GM12864 (cell line): ENCODE measurements at regions not wholly inside any gene's neighbourhood (a gene's known extent, or its start where the extent isn't known, plus 50 kb on each side); places are given as distances from the start of the nearest gene placed in this dataset.

Source experiments
- DNase-seq: peaks from one replicate; pipeline ENCODE4 v3.0.0-alpha.2; 2011; ENCODE audit warnings: low read depth
- H3K4me3 ChIP-seq: 2 replicates; pipeline ENCODE4 v1.5.1; 2011; ENCODE audit warnings: mild to moderate bottlenecking, low read depth, low read length, control low read depth
- TF ChIP-seq, protein P1 (sequence below): IDR thresholded peaks from 2 replicates; pipeline ENCODE4 v1.5.1; 2011; ENCODE audit warnings: low read depth, mild to moderate bottlenecking, moderate library complexity, low read length, control low read depth, inconsistent platforms; ENCODE audit errors: missing control alignments

DNA sequence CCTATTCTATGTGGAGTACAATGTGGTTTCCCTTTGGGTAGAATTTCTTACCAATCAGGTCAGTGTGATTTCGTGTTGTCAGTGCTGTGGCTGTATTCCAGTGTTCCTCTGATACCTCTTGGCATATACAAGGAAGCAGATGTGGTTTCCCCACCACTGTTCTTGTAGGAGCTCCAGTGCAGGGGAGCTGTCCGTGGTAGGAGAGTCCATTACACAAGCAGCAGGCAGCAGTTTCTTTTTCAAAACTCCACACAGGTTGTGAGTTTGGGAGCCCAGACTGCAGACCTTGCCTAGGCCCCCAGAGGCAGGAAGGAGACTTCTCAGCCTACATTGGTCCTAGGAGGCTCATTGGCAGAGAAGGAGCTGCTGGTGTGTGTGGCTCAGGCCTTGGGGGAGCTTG lies 452.8 kb downstream of the AACS start:
- H3K4me3 ChIP-seq, result no peak overlapping the region
- no peak for DNase-seq
- TF ChIP-seq, protein P1, sequence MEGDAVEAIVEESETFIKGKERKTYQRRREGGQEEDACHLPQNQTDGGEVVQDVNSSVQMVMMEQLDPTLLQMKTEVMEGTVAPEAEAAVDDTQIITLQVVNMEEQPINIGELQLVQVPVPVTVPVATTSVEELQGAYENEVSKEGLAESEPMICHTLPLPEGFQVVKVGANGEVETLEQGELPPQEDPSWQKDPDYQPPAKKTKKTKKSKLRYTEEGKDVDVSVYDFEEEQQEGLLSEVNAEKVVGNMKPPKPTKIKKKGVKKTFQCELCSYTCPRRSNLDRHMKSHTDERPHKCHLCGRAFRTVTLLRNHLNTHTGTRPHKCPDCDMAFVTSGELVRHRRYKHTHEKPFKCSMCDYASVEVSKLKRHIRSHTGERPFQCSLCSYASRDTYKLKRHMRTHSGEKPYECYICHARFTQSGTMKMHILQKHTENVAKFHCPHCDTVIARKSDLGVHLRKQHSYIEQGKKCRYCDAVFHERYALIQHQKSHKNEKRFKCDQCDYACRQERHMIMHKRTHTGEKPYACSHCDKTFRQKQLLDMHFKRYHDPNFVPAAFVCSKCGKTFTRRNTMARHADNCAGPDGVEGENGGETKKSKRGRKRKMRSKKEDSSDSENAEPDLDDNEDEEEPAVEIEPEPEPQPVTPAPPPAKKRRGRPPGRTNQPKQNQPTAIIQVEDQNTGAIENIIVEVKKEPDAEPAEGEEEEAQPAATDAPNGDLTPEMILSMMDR, result no peak

DNA sequence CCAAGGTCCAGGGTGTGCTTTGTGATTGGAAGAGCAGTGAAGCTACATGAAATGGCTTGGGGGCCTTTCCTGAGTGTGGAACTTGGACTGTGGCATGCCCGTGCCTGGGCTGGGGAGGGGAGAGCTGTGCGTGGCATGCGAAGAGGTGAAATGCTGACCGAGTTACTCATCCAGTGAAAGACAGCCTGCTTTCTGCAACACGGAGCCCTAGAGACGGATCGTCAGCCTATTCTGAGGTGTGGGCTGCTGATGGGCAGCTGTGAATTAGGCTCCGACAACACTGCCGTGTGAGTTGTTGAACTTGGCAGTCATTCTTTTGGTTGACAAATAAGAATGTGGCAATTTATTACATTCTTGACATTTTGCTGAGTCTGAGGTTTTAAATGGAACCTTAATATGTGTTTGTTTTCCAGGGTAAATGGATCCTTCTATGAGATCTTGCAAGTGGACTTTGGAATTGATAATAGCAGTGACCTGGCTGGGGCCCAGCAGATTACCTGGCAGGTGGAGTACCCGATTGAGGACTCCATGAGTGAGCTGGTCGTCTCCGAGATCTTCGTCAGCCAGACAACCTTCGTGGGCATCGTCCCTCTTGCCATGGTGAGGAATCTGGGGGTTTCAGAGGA lies 453.9 kb downstream of the AACS start:
- DNase-seq, result no peak
- TF ChIP-seq, protein P1, result no peak
- no peak overlapping the region for H3K4me3 ChIP-seq

DNA sequence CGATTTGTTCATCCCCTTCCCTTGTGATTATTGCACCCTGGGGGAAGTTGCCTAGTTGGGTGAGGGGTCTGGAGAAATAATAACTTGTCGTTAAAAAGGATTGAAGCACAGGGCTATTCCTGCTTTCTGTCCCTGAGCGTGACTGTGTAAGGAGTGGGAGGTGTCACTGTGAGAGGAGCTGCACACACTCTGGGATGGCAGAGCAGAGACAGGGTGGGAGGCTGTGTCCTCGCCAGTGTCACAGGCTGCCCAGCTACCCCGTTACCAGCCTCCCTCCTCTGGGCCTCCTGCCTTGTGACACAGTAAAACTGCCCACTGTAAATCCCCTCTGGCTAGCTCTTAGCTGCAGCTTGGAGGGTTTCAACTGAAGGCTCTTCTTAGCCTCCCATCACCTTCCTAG lies 460.6 kb downstream of the AACS start:
- TF ChIP-seq, protein P1, result no peak
- no peak overlapping the region for H3K4me3 ChIP-seq
- DNase-seq, result no peak

DNA sequence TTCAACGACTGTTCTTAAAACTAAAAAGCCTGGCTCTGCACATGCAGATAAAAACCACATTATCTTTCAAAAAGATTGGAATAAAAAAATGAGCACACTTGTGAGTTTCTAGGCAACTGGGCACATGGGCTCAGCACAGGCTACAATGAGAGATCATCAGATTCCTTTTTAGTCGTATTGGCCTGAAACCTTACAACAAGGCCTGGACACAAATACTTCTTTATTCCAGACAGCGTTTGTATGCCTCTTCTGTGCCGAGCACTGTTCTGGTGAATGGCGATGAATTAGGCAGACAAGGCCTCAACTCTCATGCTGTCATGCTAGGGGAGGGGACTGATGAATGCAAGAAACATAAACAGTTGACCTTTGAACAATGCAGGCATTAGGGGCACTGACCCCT lies 463.0 kb downstream of the AACS start:
- TF ChIP-seq, protein P1, result no peak
- no peak overlapping the region for H3K4me3 ChIP-seq
- DNase-seq, result no peak

DNA sequence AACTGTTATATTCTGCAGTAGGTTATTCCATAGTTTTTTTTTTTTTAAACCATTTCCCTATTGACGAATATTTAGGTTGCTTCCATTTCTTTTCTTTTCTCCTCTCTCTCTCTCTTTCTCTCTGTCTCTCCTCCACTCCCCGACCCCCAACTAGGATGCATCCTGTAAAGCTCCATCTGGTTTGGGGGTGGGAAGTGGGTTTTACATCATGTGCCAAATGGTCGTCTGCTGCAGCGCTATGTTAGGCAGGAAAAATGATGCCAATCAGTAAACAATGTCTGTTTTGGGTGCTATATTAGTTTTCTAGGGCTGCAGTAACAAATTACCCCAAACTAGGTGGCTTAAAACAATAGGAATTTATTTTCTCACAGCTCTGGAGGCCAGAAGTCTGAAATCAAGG lies 465.0 kb downstream of the AACS start:
- DNase-seq, result no peak
- TF ChIP-seq, protein P1, result no peak
- H3K4me3 ChIP-seq, result no peak overlapping the region

DNA sequence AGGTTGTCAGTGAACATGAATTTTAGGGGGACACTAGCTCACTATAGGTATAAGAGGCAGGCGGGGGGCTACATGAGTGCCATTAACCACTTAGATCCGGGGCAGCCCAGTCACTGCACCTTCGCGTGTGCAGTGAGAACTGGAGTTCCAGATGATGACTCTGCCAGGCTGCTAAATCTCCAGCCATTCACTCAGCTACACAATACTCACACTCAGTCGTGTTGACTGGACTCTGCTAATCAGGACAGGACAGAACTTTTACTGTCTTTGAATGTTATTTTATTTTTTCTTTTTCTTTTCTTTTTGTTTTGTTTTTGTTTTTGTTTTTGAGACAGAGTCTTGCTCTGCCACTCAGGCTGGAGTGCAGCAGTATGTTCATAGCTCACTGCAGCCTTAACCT lies 465.6 kb downstream of the AACS start:
- no peak for DNase-seq
- no peak overlapping the region for H3K4me3 ChIP-seq
- TF ChIP-seq, protein P1, result no peak

DNA sequence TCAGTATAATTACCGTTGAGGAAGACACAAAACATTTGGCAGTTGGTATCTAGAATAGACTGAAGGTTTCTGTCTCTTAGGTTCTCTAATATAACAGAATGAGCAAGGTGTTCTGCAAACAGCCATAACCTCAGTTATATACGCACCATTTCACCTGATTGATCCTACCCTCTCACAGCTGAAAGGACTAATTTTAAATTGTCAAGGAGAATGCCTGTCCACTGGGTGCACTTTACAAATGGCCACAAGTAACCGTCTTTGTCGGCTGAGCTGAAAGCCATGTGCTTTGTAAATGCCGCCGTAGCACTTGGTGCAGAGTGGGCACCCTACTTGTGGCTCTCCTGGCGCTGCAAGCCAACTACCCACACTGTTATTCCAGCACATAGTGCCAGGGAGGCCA lies 466.3 kb downstream of the AACS start:
- DNase-seq, result no peak
- TF ChIP-seq, protein P1, result no peak
- no peak overlapping the region for H3K4me3 ChIP-seq
